ENCODE measurements at regions not wholly inside any gene's neighbourhood (a gene's known extent, or its start where the extent isn't known, plus 50 kb on each side); places are given as distances from the start of the nearest gene placed in this dataset.

DNA sequence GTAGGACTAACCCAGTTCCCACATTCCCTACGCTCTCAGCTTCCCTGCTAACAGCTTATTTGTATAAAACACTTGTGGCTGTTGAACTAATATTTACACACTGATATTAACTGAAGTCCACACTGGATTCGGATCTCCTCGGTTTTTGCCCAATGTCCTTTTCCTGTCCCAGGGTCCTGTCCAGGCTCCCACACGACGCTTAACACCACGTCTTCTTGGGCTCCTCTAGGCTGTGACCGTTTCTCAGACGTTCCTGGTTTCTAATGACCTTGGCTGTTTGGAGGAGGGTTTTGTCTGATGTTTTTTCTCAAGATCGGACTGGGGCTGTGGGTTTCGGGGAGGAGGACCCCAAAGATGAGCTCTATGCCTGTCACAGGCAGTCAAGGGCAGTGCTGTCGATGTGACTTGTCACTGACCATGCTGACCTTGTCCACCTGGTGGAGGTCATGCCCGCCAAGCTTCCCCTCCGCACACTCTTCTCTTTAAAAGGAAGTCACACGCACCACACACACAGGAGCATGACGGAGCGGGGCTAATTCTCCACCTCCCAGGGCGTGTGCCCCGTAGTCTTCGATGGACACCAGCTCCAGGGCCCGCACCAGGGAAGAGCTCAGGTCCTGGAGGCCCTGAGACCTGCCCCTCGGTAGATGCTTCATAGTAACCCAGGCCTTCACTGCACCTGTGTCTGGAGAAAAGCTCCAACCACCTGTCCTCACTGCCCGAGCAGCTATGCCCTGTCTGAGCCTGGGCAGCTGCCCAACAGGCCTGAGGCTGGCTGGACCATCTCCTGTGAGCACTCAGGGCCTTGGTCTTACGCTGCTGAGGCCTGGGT, 72.0 kb downstream of the TTLL2 start:
- 56 to 75% methylated on average over 8 to 9 of the region's 23 CpGs for WGBS, 2 donors (ENCODE audit: low coverage in 1 of 2)
- no peak for TF ChIP-seq POLR2AphosphoS5 (IDR thresholded peaks at IDR 0.05)
- TF ChIP-seq POLR2A (IDR thresholded peaks at IDR 0.05): no peak
- TF ChIP-seq, protein P1, sequence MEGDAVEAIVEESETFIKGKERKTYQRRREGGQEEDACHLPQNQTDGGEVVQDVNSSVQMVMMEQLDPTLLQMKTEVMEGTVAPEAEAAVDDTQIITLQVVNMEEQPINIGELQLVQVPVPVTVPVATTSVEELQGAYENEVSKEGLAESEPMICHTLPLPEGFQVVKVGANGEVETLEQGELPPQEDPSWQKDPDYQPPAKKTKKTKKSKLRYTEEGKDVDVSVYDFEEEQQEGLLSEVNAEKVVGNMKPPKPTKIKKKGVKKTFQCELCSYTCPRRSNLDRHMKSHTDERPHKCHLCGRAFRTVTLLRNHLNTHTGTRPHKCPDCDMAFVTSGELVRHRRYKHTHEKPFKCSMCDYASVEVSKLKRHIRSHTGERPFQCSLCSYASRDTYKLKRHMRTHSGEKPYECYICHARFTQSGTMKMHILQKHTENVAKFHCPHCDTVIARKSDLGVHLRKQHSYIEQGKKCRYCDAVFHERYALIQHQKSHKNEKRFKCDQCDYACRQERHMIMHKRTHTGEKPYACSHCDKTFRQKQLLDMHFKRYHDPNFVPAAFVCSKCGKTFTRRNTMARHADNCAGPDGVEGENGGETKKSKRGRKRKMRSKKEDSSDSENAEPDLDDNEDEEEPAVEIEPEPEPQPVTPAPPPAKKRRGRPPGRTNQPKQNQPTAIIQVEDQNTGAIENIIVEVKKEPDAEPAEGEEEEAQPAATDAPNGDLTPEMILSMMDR (IDR thresholded peaks at IDR 0.05): no peak
- TF ChIP-seq EP300 (IDR thresholded peaks at IDR 0.05): no peak
- H3K4me1 ChIP-seq: no peaks in the 10 kb centered on the region

DNA sequence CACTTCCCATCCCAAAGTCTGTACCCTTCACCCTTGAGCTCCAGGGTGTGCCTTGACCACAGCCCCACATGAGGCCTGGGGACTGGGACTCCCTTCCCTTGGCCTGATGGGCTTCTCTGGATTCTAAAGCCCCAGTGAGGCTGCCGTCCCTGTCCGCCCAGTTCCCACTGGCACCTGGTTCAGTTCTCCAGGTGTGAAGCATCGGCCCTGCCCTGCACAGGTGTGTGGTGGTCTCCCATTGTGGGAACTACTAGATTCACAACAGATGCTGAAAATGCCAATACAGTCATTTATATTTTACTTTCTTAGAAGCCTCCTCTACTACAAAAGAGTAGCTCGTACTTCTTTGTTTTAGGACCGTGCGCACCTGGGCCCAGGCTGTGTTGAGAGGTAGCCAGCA, 72.8 kb downstream of the TTLL2 start:
- Histone ChIP-seq H3K27ac (no peak overlapping the region), H3K27me3 (no peaks in the 10 kb centered on the region), H3K9me3 (no peaks in the 10 kb centered on the region), H3K36me3 (no peaks in the 10 kb centered on the region), H3K4me3 (no peak overlapping the region), H3K4me1 (no peaks in the 10 kb centered on the region)
- TF ChIP-seq EP300 (IDR thresholded peaks at IDR 0.05): no peak
- TF ChIP-seq, protein P1 (IDR thresholded peaks at IDR 0.05): no peak
- no peak for TF ChIP-seq POLR2AphosphoS5 (IDR thresholded peaks at IDR 0.05)
- TF ChIP-seq POLR2A (IDR thresholded peaks at IDR 0.05): no peak
- WGBS, 2 donors (ENCODE audit: low coverage in 1 of 2): 95 to 100% methylated on average over 3 to 4 of the region's 6 CpGs
- ATAC-seq: no peak

More for the DNA sequence above, 72.0 kb downstream of the TTLL2 start:
- no peaks in the 10 kb centered on the region for H3K36me3 ChIP-seq
- ATAC-seq: no peak
- no peaks in the 10 kb centered on the region for H3K9me3 ChIP-seq
- H3K27ac ChIP-seq: no peak overlapping the region
- no peak overlapping the region for H3K4me3 ChIP-seq
- no peaks in the 10 kb centered on the region for H3K27me3 ChIP-seq

DNA sequence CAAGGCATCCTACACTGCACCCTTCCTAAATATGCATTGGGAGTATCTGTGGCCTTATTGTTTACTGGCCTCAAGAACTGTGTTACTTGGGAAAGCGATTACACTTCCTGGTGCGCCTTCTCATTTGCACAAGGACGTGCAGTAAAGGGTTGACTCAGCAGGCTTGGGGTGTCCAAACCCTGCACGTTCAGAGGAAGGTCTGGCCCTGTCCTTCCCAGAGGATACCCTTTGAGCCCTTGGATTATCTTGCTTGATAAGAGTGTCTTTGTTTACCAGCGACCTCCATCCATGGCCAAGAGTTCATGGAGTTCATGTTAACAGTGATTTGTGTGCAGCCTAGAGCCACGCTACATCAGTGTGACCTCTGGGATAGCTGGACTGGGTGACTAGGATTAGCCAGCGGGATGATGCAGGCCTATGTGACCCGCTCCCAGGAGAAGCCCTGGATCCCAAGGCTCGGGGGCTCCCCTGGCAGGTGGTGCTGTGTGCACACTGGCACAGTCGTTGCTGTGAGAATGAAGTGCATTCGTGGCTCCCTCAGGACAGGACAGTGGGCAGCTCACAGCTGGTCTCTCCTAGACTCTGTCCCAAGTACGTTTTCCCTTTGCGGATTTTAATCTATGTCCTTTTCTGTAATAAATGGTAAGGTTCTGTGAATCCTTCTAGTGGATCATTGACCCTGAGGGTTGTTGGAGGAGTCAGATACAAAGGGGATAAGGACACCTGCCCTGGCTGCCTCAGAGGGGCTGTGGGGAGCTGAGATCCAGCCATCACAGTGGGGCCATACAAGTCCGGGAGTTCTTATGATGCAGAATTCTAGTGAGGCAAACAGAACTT, 73.5 kb downstream of the TTLL2 start:
- no peaks in the 10 kb centered on the region for H3K27me3 ChIP-seq
- H3K36me3 ChIP-seq: no peaks in the 10 kb centered on the region
- H3K4me1 ChIP-seq: no peaks in the 10 kb centered on the region
- WGBS, 2 donors (ENCODE audit: low coverage in 1 of 2): 79% methylated on average over 8 of the region's 14 CpGs; no CpG with 5 or more reads in 1 of the 2 donors
- H3K9me3 ChIP-seq: no peaks in the 10 kb centered on the region
- no peak overlapping the region for H3K4me3 ChIP-seq
- no peak for ATAC-seq
- no peak for TF ChIP-seq POLR2A (IDR thresholded peaks at IDR 0.05)
- TF ChIP-seq POLR2AphosphoS5 (IDR thresholded peaks at IDR 0.05): no peak
- TF ChIP-seq, protein P1 (IDR thresholded peaks at IDR 0.05): no peak
- TF ChIP-seq EP300 (IDR thresholded peaks at IDR 0.05): no peak
- no peak overlapping the region for H3K27ac ChIP-seq

DNA sequence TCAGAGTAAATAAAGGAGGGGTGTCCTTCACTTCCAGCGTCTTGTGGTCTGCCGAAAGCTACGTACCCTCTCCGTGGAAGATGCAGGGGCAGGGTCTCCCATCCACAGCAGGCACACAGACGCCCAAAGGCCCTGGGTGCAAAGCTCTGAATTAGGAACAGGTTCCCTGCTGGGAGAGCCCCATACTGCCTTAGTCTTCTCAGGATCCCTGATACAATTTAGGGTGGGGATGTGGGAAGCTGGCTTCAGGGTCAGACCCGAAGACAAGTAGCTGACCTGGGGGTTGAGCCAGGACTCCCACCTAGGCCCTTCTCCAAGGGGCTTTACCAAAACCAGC, 74.1 kb downstream of the TTLL2 start:
- Histone ChIP-seq H3K27me3 (no peaks in the 10 kb centered on the region), H3K36me3 (no peaks in the 10 kb centered on the region), H3K4me3 (no peak overlapping the region), H3K27ac (no peak overlapping the region), H3K4me1 (no peaks in the 10 kb centered on the region), H3K9me3 (no peaks in the 10 kb centered on the region)
- 89% methylated on average over 3 of the region's 6 CpGs; no CpG with 5 or more reads in 1 of the 2 donors for WGBS, 2 donors (ENCODE audit: low coverage in 1 of 2)
- ATAC-seq: no peak
- TF ChIP-seq POLR2A (IDR thresholded peaks at IDR 0.05): no peak
- TF ChIP-seq EP300 (IDR thresholded peaks at IDR 0.05): no peak
- TF ChIP-seq POLR2AphosphoS5 (IDR thresholded peaks at IDR 0.05): no peak
- TF ChIP-seq, protein P1 (IDR thresholded peaks at IDR 0.05): no peak
